Central memory CD8-positive, alpha-beta T cell (primary cell): ENCODE measurements at regions not wholly inside any gene's neighbourhood (a gene's known extent, or its start where the extent isn't known, plus 50 kb on each side); places are given as distances from the start of the nearest gene placed in this dataset.

Source experiments
- ATAC-seq: fragments of 150-1000 bp; cut with Tn5 transposase; replicated peaks from 2 replicates; pipeline ENCODE4 v1.10.0; 2022; ENCODE audit warnings: mild to moderate bottlenecking, moderate FRiP score, moderate number of reproducible peaks; ENCODE audit not compliant: poor library complexity, severe bottlenecking; ENCODE audit errors: extremely low read depth
- DNase-seq, 2 donors: peaks; one replicate each; pipeline ENCODE4 v3.0.0; 2021; ENCODE audit warnings: low spot score in 2 of 2
- H3K27ac Mint-ChIP-seq: one replicate; pipeline ENCODE4 v1.8.0; 2022; ENCODE audit warnings: low read depth, mild to moderate bottlenecking, moderate library complexity, mixed read lengths
- H3K27me3 Mint-ChIP-seq: one replicate; pipeline ENCODE4 v1.8.0; 2022; ENCODE audit warnings: mixed read lengths
- H3K36me3 Mint-ChIP-seq: one replicate; pipeline ENCODE4 v1.8.0; 2022; ENCODE audit warnings: mild to moderate bottlenecking, moderate library complexity, mixed read lengths; ENCODE audit not compliant: insufficient read depth
- H3K4me1 Mint-ChIP-seq: one replicate; pipeline ENCODE4 v1.8.0; 2022; ENCODE audit warnings: mixed read lengths
- H3K4me3 Mint-ChIP-seq: one replicate; pipeline ENCODE4 v1.8.0; 2022; ENCODE audit warnings: mild to moderate bottlenecking, moderate library complexity, mixed read lengths
- H3K9me3 Mint-ChIP-seq: one replicate; pipeline ENCODE4 v1.8.0; 2022; ENCODE audit warnings: mixed read lengths

GRCh38 chr22:48741540-48741939 lies 1086.1 kb downstream of the BRD1 start:
- Mint-ChIP-seq H3K4me1 (no peaks in the 10 kb centered on the region), H3K4me3 (no peak overlapping the region), H3K27ac (no peak overlapping the region), H3K36me3 (no peaks in the 10 kb centered on the region), H3K9me3 (no peaks in the 10 kb centered on the region), H3K27me3 (no peaks in the 10 kb centered on the region)
- ATAC-seq (no peak), DNase-seq (no peak)

GRCh38 chr22:48740731-48741405 lies 1086.8 kb downstream of the BRD1 start:
- H3K27ac Mint-ChIP-seq, result no peak overlapping the region
- no peaks in the 10 kb centered on the region for H3K9me3 Mint-ChIP-seq

DNA sequence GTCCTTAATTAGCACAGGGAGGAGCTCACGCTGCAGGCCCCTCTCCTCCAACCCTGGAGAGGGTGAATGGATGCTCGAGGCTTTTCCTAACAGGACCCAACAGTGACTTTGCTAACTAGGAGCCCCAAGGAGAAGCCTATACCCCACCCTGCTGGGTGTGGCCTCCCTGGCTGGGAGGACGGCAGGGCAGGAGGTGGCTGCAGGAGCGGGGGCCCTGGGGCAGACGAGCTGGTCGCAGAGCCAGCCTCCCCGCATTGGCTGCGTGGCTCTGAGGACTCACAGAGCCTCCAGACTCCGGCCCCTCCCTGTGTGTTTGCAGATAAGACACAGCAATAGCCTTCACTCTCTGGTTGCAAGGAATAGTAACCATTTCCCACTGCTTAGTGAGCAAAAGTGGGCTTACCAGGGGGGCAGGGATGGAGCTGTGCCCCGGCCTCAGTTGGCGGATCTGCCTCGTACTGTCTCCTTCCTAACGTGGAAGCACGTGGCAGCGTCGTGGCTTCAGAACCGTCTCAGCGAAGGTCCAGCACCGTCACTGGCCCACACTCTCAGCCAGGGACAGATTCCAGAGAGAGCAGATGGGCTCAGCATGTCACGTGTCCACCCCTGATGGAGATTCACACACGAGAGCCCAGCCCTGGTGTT lies 1087.5 kb downstream of the BRD1 start:
- Mint-ChIP-seq H3K27ac (no peak overlapping the region), H3K36me3 (no peaks in the 10 kb centered on the region), H3K27me3 (no peaks in the 10 kb centered on the region), H3K4me3 (no peak overlapping the region), H3K9me3 (no peaks in the 10 kb centered on the region), H3K4me1 (no peaks in the 10 kb centered on the region)
- DNase-seq (no peak), ATAC-seq (no peak)

More at GRCh38 chr22:48740731-48741405, 1086.8 kb downstream of the BRD1 start:
- Mint-ChIP-seq H3K27me3 (no peaks in the 10 kb centered on the region), H3K4me3 (no peak overlapping the region), H3K4me1 (no peaks in the 10 kb centered on the region), H3K36me3 (no peaks in the 10 kb centered on the region)
- no peak for DNase-seq
- ATAC-seq, result no peak

DNA sequence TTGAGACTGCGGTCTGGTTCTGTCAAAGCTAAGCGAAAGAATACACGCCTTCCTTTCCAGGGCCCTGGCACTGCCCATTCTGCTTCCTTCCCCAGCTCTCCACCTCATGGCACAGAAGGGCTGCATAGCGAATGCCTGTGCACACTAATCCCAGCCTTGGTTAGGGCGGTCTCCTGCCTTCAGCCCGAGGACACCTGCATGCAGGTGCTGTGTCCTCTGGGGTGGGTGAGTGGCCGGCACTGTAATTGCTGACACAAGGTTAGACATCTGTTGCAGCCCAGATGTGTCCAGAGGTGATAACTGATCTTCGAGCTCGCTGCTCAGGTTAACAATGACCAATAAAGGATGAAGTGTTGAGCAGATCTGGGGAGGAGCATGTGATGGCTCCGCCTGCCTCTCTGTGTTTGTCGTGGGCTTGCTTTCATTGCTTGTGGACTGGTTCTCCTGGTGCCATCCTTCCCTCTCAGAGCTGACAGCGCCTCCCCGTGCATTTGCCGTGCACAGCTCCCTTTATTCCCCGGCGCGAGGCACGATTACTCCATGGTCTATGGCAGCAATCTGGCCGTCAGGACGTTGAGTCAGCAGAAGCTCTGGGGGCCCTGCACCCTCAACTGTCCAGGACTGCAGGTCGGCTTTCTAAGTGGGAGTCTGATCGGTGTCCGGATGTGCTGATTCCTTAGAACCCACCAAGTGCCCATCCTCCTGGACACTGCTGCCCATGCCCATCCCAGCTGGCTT lies 1088.2 kb downstream of the BRD1 start:
- H3K4me3 Mint-ChIP-seq, result no peak overlapping the region
- DNase-seq (no peak), ATAC-seq (no peak)
- H3K36me3 Mint-ChIP-seq, result no peaks in the 10 kb centered on the region
- H3K27ac Mint-ChIP-seq, result no peak overlapping the region
- H3K4me1 Mint-ChIP-seq, result no peaks in the 10 kb centered on the region
- no peaks in the 10 kb centered on the region for H3K27me3 Mint-ChIP-seq
- no peaks in the 10 kb centered on the region for H3K9me3 Mint-ChIP-seq

DNA sequence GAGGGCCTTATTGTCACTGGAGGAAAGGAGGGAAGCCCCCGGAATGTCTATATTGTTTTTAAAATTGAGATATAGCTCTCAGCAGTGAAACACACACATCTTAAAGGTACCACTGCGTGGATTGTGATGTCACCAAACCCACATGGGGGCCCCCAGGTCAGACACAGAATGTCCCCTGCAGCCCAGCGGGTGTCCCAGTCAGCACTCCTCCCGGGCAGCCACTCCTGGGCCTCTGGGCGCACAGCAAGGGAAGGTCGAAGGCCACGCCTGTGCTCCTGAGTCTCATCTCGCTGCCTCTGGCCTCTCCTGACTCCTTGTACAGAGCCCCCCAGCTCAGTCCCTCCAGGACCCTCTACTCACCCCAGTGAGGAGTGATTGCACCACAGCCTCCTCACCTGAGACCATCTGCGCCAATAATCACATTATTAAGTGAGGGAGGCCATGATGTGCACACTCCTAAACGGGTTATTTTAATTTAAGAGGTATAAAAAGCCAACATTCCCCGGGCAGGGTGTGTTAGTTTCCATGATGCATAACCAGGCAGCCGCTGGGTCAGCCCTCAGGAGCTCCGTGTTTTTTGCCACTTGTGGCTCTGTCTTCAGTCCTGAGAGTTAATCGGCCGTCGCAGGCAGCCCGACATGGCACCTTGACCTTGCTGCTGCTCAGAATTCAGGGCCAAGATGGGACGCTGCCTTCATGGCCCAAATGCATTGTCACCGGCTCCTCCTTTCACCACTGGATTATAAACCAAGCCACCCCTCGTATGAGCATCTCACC lies 1089.3 kb downstream of the BRD1 start:
- Mint-ChIP-seq H3K4me1 (no peaks in the 10 kb centered on the region), H3K36me3 (no peaks in the 10 kb centered on the region), H3K4me3 (no peak overlapping the region), H3K9me3 (no peaks in the 10 kb centered on the region), H3K27ac (no peak overlapping the region), H3K27me3 (no peaks in the 10 kb centered on the region)
- DNase-seq (no peak), ATAC-seq (no peak)

DNA sequence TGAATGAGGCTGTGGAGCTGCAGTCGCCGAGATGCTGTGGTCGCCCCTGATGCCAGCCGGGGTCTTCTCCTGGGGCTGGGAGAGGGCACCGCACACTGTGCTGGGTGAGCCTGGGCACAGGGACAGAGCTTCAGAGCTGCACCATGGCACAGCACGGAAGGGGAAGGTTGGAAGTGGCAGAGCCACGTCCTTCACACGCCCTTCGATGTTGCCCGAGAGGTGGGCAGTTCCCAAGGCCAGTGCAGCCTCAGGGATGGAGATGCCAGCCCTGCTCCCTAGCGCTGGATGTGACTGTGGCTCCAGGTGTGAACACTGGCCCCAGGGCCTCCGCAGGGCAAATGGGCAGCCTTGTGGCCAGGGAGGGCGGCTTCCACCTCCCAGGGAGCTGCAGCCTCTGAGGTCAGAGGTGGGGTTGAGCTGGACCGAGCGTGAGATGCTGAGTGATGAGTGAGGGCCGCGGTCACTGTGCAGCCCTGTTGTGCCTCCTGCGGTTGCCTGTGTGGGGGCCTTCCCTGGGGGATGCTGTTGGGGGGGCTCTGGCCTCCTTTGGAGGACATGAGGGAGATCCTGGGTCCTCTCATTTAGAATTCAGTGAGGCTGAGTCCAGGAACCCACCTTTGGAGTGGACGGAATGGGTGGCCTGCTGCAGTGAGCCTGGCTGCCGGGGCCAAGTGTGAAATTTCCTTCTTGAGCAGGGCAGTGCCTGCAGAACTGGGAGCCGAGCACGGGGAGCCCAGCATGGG lies 1090.0 kb downstream of the BRD1 start:
- no peaks in the 10 kb centered on the region for H3K4me1 Mint-ChIP-seq
- H3K9me3 Mint-ChIP-seq, result no peaks in the 10 kb centered on the region
- ATAC-seq (no peak), DNase-seq (no peak)
- H3K36me3 Mint-ChIP-seq, result no peaks in the 10 kb centered on the region
- H3K27me3 Mint-ChIP-seq, result no peaks in the 10 kb centered on the region
- H3K4me3 Mint-ChIP-seq, result no peak overlapping the region
- H3K27ac Mint-ChIP-seq, result no peak overlapping the region

DNA sequence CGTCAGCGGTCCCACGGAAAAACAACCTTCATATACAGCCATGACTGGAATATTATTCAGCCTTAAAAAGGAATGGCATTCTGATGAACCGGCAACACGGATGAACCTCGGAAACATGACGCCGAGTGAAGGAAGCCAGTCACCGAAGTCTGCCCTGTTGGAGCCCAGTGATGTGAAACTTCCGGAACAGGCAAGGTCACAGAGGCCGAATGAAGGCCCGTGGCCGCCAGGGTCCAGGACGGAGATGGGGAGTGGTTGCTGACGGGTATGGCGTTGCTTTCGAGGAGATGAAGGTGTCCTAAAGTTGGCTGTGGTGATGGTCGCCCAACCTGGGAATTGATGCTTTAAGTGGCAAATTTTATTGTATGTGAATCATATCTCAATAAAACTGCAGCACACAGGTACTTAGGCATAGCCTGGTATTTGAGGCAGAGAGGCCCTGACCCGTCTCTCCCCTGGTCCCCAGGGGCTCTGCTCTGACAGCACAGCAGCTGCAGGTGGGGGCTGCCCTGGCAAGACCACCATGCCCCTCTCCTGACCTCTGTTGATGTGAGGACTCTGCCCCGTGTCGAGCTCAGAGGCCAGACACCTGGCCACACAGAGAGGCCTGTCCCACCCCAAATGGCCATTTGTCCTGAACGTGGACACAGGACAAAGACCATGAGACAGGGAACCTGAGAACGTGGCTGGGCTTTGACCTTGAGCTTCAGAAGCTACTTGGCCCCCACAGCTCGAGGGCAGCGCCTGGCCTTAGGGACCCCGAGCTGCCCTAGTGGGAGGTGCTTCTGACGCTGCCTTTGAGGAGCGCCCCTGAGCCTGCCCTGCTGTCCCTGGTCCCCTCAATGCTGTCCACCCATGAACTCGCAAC lies 1090.8 kb downstream of the BRD1 start:
- H3K36me3 Mint-ChIP-seq, result no peaks in the 10 kb centered on the region
- no peak for ATAC-seq
- no peak overlapping the region for H3K27ac Mint-ChIP-seq
- no peak overlapping the region for H3K4me3 Mint-ChIP-seq
- H3K9me3 Mint-ChIP-seq, result no peaks in the 10 kb centered on the region
- no peaks in the 10 kb centered on the region for H3K4me1 Mint-ChIP-seq
- H3K27me3 Mint-ChIP-seq, result no peaks in the 10 kb centered on the region
- no peak for DNase-seq

GRCh38 chr22:48734961-48735360 lies 1092.7 kb downstream of the BRD1 start:
- Mint-ChIP-seq H3K4me3 (no peak overlapping the region), H3K4me1 (no peaks in the 10 kb centered on the region), H3K27ac (no peak overlapping the region), H3K36me3 (no peaks in the 10 kb centered on the region), H3K27me3 (no peaks in the 10 kb centered on the region), H3K9me3 (no peaks in the 10 kb centered on the region)
- no peak for ATAC-seq
- DNase-seq, result no peak

- H3K27ac Mint-ChIP-seq, result no peak overlapping the region
- H3K27me3 Mint-ChIP-seq, result no peaks in the 10 kb centered on the region
- DNase-seq (no peak), ATAC-seq (no peak)
- H3K4me1 Mint-ChIP-seq, result no peaks in the 10 kb centered on the region
- H3K9me3 Mint-ChIP-seq, result no peaks in the 10 kb centered on the region
- no peaks in the 10 kb centered on the region for H3K36me3 Mint-ChIP-seq
- H3K4me3 Mint-ChIP-seq, result no peak overlapping the region
These were observed 1093.3 kb downstream of the BRD1 start for GRCh38 chr22:48734359-48734758.

- Mint-ChIP-seq H3K9me3 (no peaks in the 10 kb centered on the region), H3K36me3 (no peaks in the 10 kb centered on the region), H3K27ac (no peak overlapping the region), H3K4me3 (no peak overlapping the region), H3K4me1 (no peaks in the 10 kb centered on the region), H3K27me3 (peaks cover 16% of the 10 kb centered on the region)
- DNase-seq (no peak), ATAC-seq (no peak)
These were observed 1098.0 kb downstream of the BRD1 start for GRCh38 chr22:48729499-48730171.

GRCh38 chr22:48727454-48728058 lies 1100.1 kb downstream of the BRD1 start:
- Mint-ChIP-seq H3K36me3 (no peaks in the 10 kb centered on the region), H3K4me3 (no peak overlapping the region), H3K9me3 (no peaks in the 10 kb centered on the region), H3K27ac (no peak overlapping the region), H3K4me1 (no peaks in the 10 kb centered on the region), H3K27me3 (peaks cover 32% of the 10 kb centered on the region)
- ATAC-seq, result no peak
- no peak for DNase-seq
